Activated B cell treated with CpG ODN at 0.5 μM for 24 hours (primary cell): ENCODE measurements at regions not wholly inside any gene's neighbourhood (a gene's known extent, or its start where the extent isn't known, plus 50 kb on each side); places are given as distances from the start of the nearest gene placed in this dataset.
"Not testable (repeated sequence)": the region's sequence is repeated elsewhere in the genome, so short reads cannot be mapped to it uniquely, and the experiment has no call there.

Experiments used
- ATAC-seq: fragments of 200-7000 bp; cut with Tn5 transposase; one replicate; pipeline ENCODE4 v1.10.0; 2021; ENCODE audit warnings: low read depth, mild to moderate bottlenecking, moderate library complexity
- CTCF ChIA-PET: fragments of 350-600 bp; sonication (Branson Sonifier 250); formaldehyde crosslinking; loops from one replicate; lab custom pipeline; 2021; ENCODE audit warnings: antibody characterized with exemption; lab: Charles Lee
- POLR2A ChIA-PET: fragments of 350-600 bp; sonication (Branson Sonifier 250); formaldehyde crosslinking; loops from one replicate; lab custom pipeline; 2021; ENCODE audit warnings: antibody characterized with exemption; lab: Charles Lee
- DNase-seq: peaks from one replicate; pipeline ENCODE4 v3.0.0; 2022
- H3K27ac Mint-ChIP-seq: one replicate; pipeline ENCODE4 v1.8.0; 2020; ENCODE audit warnings: mixed read lengths
- H3K27me3 Mint-ChIP-seq: one replicate; pipeline ENCODE4 v1.8.0; 2021; ENCODE audit warnings: mixed read lengths
- H3K36me3 Mint-ChIP-seq: one replicate; pipeline ENCODE4 v1.8.0; 2021; ENCODE audit warnings: low read depth, mixed read lengths
- H3K4me1 Mint-ChIP-seq: one replicate; pipeline ENCODE4 v1.8.0; 2021; ENCODE audit warnings: mixed read lengths
- H3K4me3 Mint-ChIP-seq: one replicate; pipeline ENCODE4 v1.8.0; 2020; ENCODE audit warnings: mild to moderate bottlenecking, mixed read lengths
- H3K9me3 Mint-ChIP-seq: one replicate; pipeline ENCODE4 v1.8.0; 2020; ENCODE audit warnings: mixed read lengths
- CTCF ChIP-seq: fragments of 200-600 bp; IDR thresholded peaks from one replicate; pipeline ENCODE4 v1.8.0; 2022; ENCODE audit warnings: antibody characterized with exemption, mild to moderate bottlenecking
- intact Hi-C: fragments of 100-400 bp; cut with micrococcal nuclease; formaldehyde crosslinking; loops from one replicate; pipeline ENCODE4 v1.15.1; 2024

- no peak overlapping the region for H3K4me3 Mint-ChIP-seq
- TF ChIP-seq CTCF: no peak
- no peak overlapping the region for H3K27ac Mint-ChIP-seq
- H3K9me3 Mint-ChIP-seq: peaks cover 7% of the 10 kb centered on the region
- H3K36me3 Mint-ChIP-seq: no peaks in the 10 kb centered on the region
- ChIA-PET POLR2A (no interaction called here), CTCF (no interaction called here)
- ATAC-seq: no peak
- peaks cover 24% of the 10 kb centered on the region for H3K27me3 Mint-ChIP-seq
- DNase-seq: no peak
- H3K4me1 Mint-ChIP-seq: no peaks in the 10 kb centered on the region
- intact Hi-C loops: no loop called here
These were observed 155.0 kb upstream of the MVB12B start for GRCh38 chr9:126171641-126172040.

GRCh38 chr9:126173401-126173800 lies 153.2 kb upstream of the MVB12B start:
- H3K4me1 Mint-ChIP-seq: no peaks in the 10 kb centered on the region
- peaks cover 11% of the 10 kb centered on the region for H3K9me3 Mint-ChIP-seq
- H3K36me3 Mint-ChIP-seq: no peaks in the 10 kb centered on the region
- no peak for DNase-seq
- ATAC-seq: no peak
- POLR2A ChIA-PET: no interaction called here
- CTCF ChIA-PET: no interaction called here
- H3K27ac Mint-ChIP-seq: no peak overlapping the region
- TF ChIP-seq CTCF: no peak
- peaks cover 17% of the 10 kb centered on the region for H3K27me3 Mint-ChIP-seq
- intact Hi-C loops: no loop called here
- H3K4me3 Mint-ChIP-seq: no peak overlapping the region

- Mint-ChIP-seq H3K27ac (no peak overlapping the region), H3K36me3 (no peaks in the 10 kb centered on the region), H3K9me3 (peaks cover 11% of the 10 kb centered on the region), H3K4me3 (no peak overlapping the region), H3K4me1 (no peaks in the 10 kb centered on the region), H3K27me3 (peaks cover 16% of the 10 kb centered on the region)
- ChIA-PET POLR2A (interaction anchor here (0.5 kb wide), 1 partner anchor 645 kb away, joined by 3 read pairs; no protein-coding TSS in a partner anchor), CTCF (no interaction called here)
- ATAC-seq (no peak), DNase-seq (no peak)
- intact Hi-C loops: no loop called here
- no peak for TF ChIP-seq CTCF
These were observed 152.7 kb upstream of the MVB12B start for GRCh38 chr9:126173929-126174328.

- CTCF ChIA-PET: no interaction called here
- Mint-ChIP-seq H3K4me1 (no peaks in the 10 kb centered on the region), H3K36me3 (no peaks in the 10 kb centered on the region), H3K27ac (no peak overlapping the region), H3K9me3 (peaks cover 10% of the 10 kb centered on the region), H3K4me3 (no peak overlapping the region), H3K27me3 (peaks cover 52% of the 10 kb centered on the region)
- intact Hi-C loops: no loop called here
- ATAC-seq: no peak
- no peak for TF ChIP-seq CTCF
- DNase-seq: no peak
- POLR2A ChIA-PET: no interaction called here
These were observed 143.4 kb upstream of the MVB12B start for GRCh38 chr9:126183266-126183665.

- H3K36me3 Mint-ChIP-seq, H3K27me3 Mint-ChIP-seq, POLR2A ChIA-PET, H3K4me3 Mint-ChIP-seq, H3K4me1 Mint-ChIP-seq, CTCF ChIA-PET, intact Hi-C loops, ATAC-seq, DNase-seq, H3K27ac Mint-ChIP-seq, H3K9me3 Mint-ChIP-seq: not testable (repeated sequence)
These were observed 135.6 kb upstream of the MVB12B start for GRCh38 chr9:126190994-126191393.

GRCh38 chr9:126198854-126199253 lies 127.8 kb upstream of the MVB12B start:
- ChIA-PET POLR2A (no interaction called here), CTCF (no interaction called here)
- peaks cover 34% of the 10 kb centered on the region for H3K27me3 Mint-ChIP-seq
- DNase-seq (no peak), ATAC-seq (no peak)
- peaks cover 2% of the 10 kb centered on the region for H3K9me3 Mint-ChIP-seq
- no peak for TF ChIP-seq CTCF
- no peaks in the 10 kb centered on the region for H3K4me1 Mint-ChIP-seq
- H3K4me3 Mint-ChIP-seq: no peak overlapping the region
- intact Hi-C loops: no loop called here
- H3K36me3 Mint-ChIP-seq: no peaks in the 10 kb centered on the region
- no peak overlapping the region for H3K27ac Mint-ChIP-seq
